Keratinocyte (primary cell): ENCODE measurements at regions not wholly inside any gene's neighbourhood (a gene's known extent, or its start where the extent isn't known, plus 50 kb on each side); places are given as distances from the start of the nearest gene placed in this dataset.

ENCODE experiments used
- DNase-seq: peaks from one replicate; pipeline ENCODE4 v3.0.0-alpha.2; 2011; ENCODE audit warnings: low read depth, missing footprints, low spot score
- FAIRE-seq: peaks from 2 replicates; lab custom pipeline; 2011; peaks lifted over from hg19 to GRCh38; lab: Jason Lieb, UNC
- H2AFZ ChIP-seq: 2 replicates; pipeline ENCODE4 v1.6.0; 2012; ENCODE audit warnings: low read length, control low read depth, inconsistent platforms; ENCODE audit not compliant: control insufficient read depth
- H3K27ac ChIP-seq: 2 replicates; pipeline ENCODE4 v1.5.1; 2011; ENCODE audit warnings: low read length; ENCODE audit not compliant: control insufficient read depth, insufficient read depth
- H3K27me3 ChIP-seq: 3 replicates; pipeline ENCODE4 v1.6.0; 2011; ENCODE audit warnings: low read length; ENCODE audit not compliant: control insufficient read depth, insufficient read depth; ENCODE audit errors: extremely low read depth
- H3K36me3 ChIP-seq, 2 experiments: 2 replicates in 1 of 2; 3 replicates in 1 of 2; pipeline ENCODE4 v1.5.1; 2011; ENCODE audit warnings: low read length in 2 of 2, mild to moderate bottlenecking in 1 of 2; ENCODE audit not compliant: control insufficient read depth in 2 of 2, insufficient read depth in 2 of 2; ENCODE audit errors: extremely low read depth in 1 of 2
- H3K4me1 ChIP-seq: 3 replicates; pipeline ENCODE4 v1.5.1; 2011; ENCODE audit warnings: low read length; ENCODE audit not compliant: control insufficient read depth, insufficient read depth; ENCODE audit errors: extremely low read depth
- H3K4me2 ChIP-seq: 3 replicates; pipeline ENCODE4 v1.6.0; 2011; ENCODE audit warnings: low read depth, low read length; ENCODE audit not compliant: control insufficient read depth, insufficient read depth; ENCODE audit errors: extremely low read depth
- H3K4me3 ChIP-seq, 3 experiments: fragments of 200-600 bp in 1 of 3; sonication (generic) in 1 of 3; 2 replicates in 2 of 3; 3 replicates in 1 of 3; pipeline ENCODE4 v1.5.1; 2011 to 2016; ENCODE audit warnings: low read length in 3 of 3, mild to moderate bottlenecking in 3 of 3, control low read depth in 2 of 3, inconsistent platforms in 1 of 3, low read depth in 1 of 3, mixed read lengths in 1 of 3, mixed run types in 1 of 3, moderate library complexity in 1 of 3; ENCODE audit not compliant: control insufficient read depth in 2 of 3, insufficient read depth in 2 of 3; ENCODE audit errors: extremely low read depth in 1 of 3
- H3K79me2 ChIP-seq: 2 replicates; pipeline ENCODE4 v1.6.0; 2012; ENCODE audit warnings: low read length; ENCODE audit not compliant: control insufficient read depth, insufficient read depth
- H3K9ac ChIP-seq: 3 replicates; pipeline ENCODE4 v1.6.0; 2011; ENCODE audit warnings: low read length; ENCODE audit not compliant: control insufficient read depth, insufficient read depth; ENCODE audit errors: extremely low read depth
- H3K9me1 ChIP-seq: 3 replicates; pipeline ENCODE4 v1.6.0; 2011; ENCODE audit warnings: low read length; ENCODE audit not compliant: control insufficient read depth, insufficient read depth; ENCODE audit errors: extremely low read depth
- H3K9me3 ChIP-seq: 2 replicates; pipeline ENCODE4 v1.5.1; 2012; ENCODE audit warnings: low read depth, low read length; ENCODE audit not compliant: control insufficient read depth
- H4K20me1 ChIP-seq: 3 replicates; pipeline ENCODE4 v1.6.0; 2011; ENCODE audit warnings: low read length; ENCODE audit not compliant: control insufficient read depth, insufficient read depth; ENCODE audit errors: extremely low read depth
- CTCF ChIP-seq, 3 experiments: IDR thresholded peaks in 1 of 3; conservative IDR thresholded peaks in 1 of 3; optimal IDR thresholded peaks in 1 of 3; 2 replicates in 2 of 3; 3 replicates in 1 of 3; pipeline versions ENCODE3 to v1.5.1; 2011; ENCODE audit warnings: low read length in 3 of 3, mild to moderate bottlenecking in 3 of 3, moderate library complexity in 2 of 3, control low read depth in 1 of 3, inconsistent platforms in 1 of 3; ENCODE audit not compliant: insufficient read depth in 2 of 3; ENCODE audit errors: extremely low read depth in 1 of 3
- EZH2 ChIP-seq: IDR thresholded peaks from one replicate; pipeline ENCODE4 v1.6.1; 2012; ENCODE audit warnings: inconsistent platforms, mild to moderate bottlenecking, low read length, moderate library complexity
- dilution Hi-C: fragments of 300-500 bp; cut with MboI; formaldehyde crosslinking; loops from one replicate; pipeline ENCODE4 v1.7.0; 2020; ENCODE audit warnings: low sequenced_read_pairs; ENCODE audit not compliant: extremely low pct_ligation_motif_present

- dilution Hi-C loops: no loop called here
- H2AFZ ChIP-seq: no peak overlapping the region
- H3K27ac ChIP-seq: no peak overlapping the region
- no peaks in the 10 kb centered on the region for H3K4me1 ChIP-seq
- no peaks in the 10 kb centered on the region for H3K27me3 ChIP-seq
- no peak overlapping the region for H3K4me2 ChIP-seq
- H4K20me1 ChIP-seq: no peaks in the 10 kb centered on the region
- H3K9me3 ChIP-seq: no peaks in the 10 kb centered on the region
- no peaks in the 10 kb centered on the region for H3K36me3 ChIP-seq
- FAIRE-seq (no peak), DNase-seq (no peak)
- no peak overlapping the region for H3K4me3 ChIP-seq
- H3K9ac ChIP-seq: no peak overlapping the region
- TF ChIP-seq EZH2 (no peak), CTCF (optimal IDR thresholded peaks at IDR 0.05 in 1 of 3, IDR thresholded peaks at IDR 0.05 in 1 of 3, conservative IDR thresholded peaks at IDR 0.05 in 1 of 3; ENCODE audit: extremely low read depth in 1 of 3, insufficient read depth in 2 of 3, low read length in 3 of 3) (no peak)
- no peaks in the 10 kb centered on the region for H3K79me2 ChIP-seq
- no peaks in the 10 kb centered on the region for H3K9me1 ChIP-seq
These were observed 183.4 kb upstream of the XYLT1 start for GRCh38 chr16:17654142-17654541.

GRCh38 chr16:17647879-17648872 is 177.4 kb upstream of the XYLT1 start:
- Histone ChIP-seq H3K79me2 (no peaks in the 10 kb centered on the region), H3K27me3 (no peaks in the 10 kb centered on the region), H3K4me1 (no peaks in the 10 kb centered on the region), H3K36me3 (no peaks in the 10 kb centered on the region), H3K4me2 (no peak overlapping the region), H2AFZ (no peak overlapping the region), H4K20me1 (no peaks in the 10 kb centered on the region), H3K9me3 (no peaks in the 10 kb centered on the region), H3K9ac (no peak overlapping the region), H3K27ac (no peak overlapping the region), H3K9me1 (no peaks in the 10 kb centered on the region), H3K4me3 (no peak overlapping the region)
- FAIRE-seq: no peak
- no peak for DNase-seq
- TF ChIP-seq CTCF (optimal IDR thresholded peaks at IDR 0.05 in 1 of 3, IDR thresholded peaks at IDR 0.05 in 1 of 3, conservative IDR thresholded peaks at IDR 0.05 in 1 of 3; ENCODE audit: extremely low read depth in 1 of 3, insufficient read depth in 2 of 3, low read length in 3 of 3) (no peak), EZH2 (no peak)
- dilution Hi-C loops: no loop called here
